ENCODE measurements at regions not wholly inside any gene's neighbourhood (a gene's known extent, or its start where the extent isn't known, plus 50 kb on each side); places are given as distances from the start of the nearest gene placed in this dataset.
A peak's percentile ranks its signal among the peaks of the same experiment; 100 is the strongest.
"Not testable (repeated sequence)": the region's sequence is repeated elsewhere in the genome, so short reads cannot be mapped to it uniquely, and the experiment has no call there.

GRCh38 chr3:89932882-89933281 lies 825.5 kb downstream of the EPHA3 start:
- Histone ChIP-seq H3K4me3 (ENCODE audit: low read depth, low read length) (no peak overlapping the region), H3K9me3 (ENCODE audit: control insufficient read depth, insufficient read depth, low read depth, low read length) (no peaks in the 10 kb centered on the region), H3K27ac (ENCODE audit: extremely low read depth, low read depth, low read length) (no peak overlapping the region), H3K36me3 (ENCODE audit: control insufficient read depth in 2 of 2, insufficient read depth in 1 of 2, low read length in 2 of 2) (no peaks in the 10 kb centered on the region), H3K4me1 (ENCODE audit: control insufficient read depth, insufficient read depth, low read length) (no peaks in the 10 kb centered on the region)
- POLR2A ChIA-PET = no interaction called here
- CTCF ChIA-PET = interaction anchor here (0.5 kb wide), 1 partner anchor 60 kb away, joined by 3 read pairs; no protein-coding TSS in a partner anchor
- TF ChIP-seq ZNF26 (tag by site-specific recombination; IDR thresholded peaks at IDR 0.05) (no peak), SP2 (tag by site-specific recombination; IDR thresholded peaks at IDR 0.05) (no peak), ZNF416 (tag by site-specific recombination; IDR thresholded peaks at IDR 0.05) (no peak), ELK4 (IDR thresholded peaks at IDR 0.05; ENCODE audit: borderline replicate concordance, low read depth, low read length) (no peak), ZBTB11 (tag by site-specific recombination; conservative IDR thresholded peaks at IDR 0.05; ENCODE audit: low read depth) (no peak), ZNF133 (tag by site-specific recombination; IDR thresholded peaks at IDR 0.05) (no peak), ZNF623 (tag by site-specific recombination; IDR thresholded peaks at IDR 0.05) (no peak), ZNF114 (tag by site-specific recombination; IDR thresholded peaks at IDR 0.05) (no peak)

- H3K27ac ChIP-seq (ENCODE audit: extremely low read depth, low read depth, low read length); CTCF ChIA-PET; POLR2A ChIA-PET; H3K4me1 ChIP-seq (ENCODE audit: control insufficient read depth, insufficient read depth, low read length); H3K36me3 ChIP-seq (ENCODE audit: control insufficient read depth in 2 of 2, insufficient read depth in 1 of 2, low read length in 2 of 2); H3K4me3 ChIP-seq (ENCODE audit: low read depth, low read length); H3K9me3 ChIP-seq (ENCODE audit: control insufficient read depth, insufficient read depth, low read depth, low read length): not testable (repeated sequence)
- TF ChIP-seq FEZF1 (tag by site-specific recombination; IDR thresholded peaks at IDR 0.05) = peak; percentile 31; the same call in 1 of the 2 replicates
- peak; percentile 58; the same call in 1 of the 2 replicates for TF ChIP-seq GLIS1 (tag by site-specific recombination; IDR thresholded peaks at IDR 0.05)
Measured at GRCh38 chr3:89944461-89944860, 837.0 kb downstream of the EPHA3 start.

GRCh38 chr3:89946884-89947283 lies 839.5 kb downstream of the EPHA3 start:
- H3K36me3 ChIP-seq (ENCODE audit: control insufficient read depth in 2 of 2, insufficient read depth in 1 of 2, low read length in 2 of 2) = no peaks in the 10 kb centered on the region
- POLR2A ChIA-PET = no interaction called here
- no peaks in the 10 kb centered on the region for H3K9me3 ChIP-seq (ENCODE audit: control insufficient read depth, insufficient read depth, low read depth, low read length)
- CTCF ChIA-PET = no interaction called here
- H3K4me1 ChIP-seq (ENCODE audit: control insufficient read depth, insufficient read depth, low read length) = no peaks in the 10 kb centered on the region
- no peak overlapping the region for H3K4me3 ChIP-seq (ENCODE audit: low read depth, low read length)
- H3K27ac ChIP-seq (ENCODE audit: extremely low read depth, low read depth, low read length) = no peak overlapping the region
- TF ChIP-seq ZNF76 (tag by site-specific recombination; IDR thresholded peaks at IDR 0.05; ENCODE audit: borderline replicate concordance, low read depth) (no peak), ZNF530 (tag by site-specific recombination; IDR thresholded peaks at IDR 0.05; ENCODE audit: low read depth) (no peak), ZNF645 (tag by site-specific recombination; IDR thresholded peaks at IDR 0.05) (no peak), TSHZ1 (tag by site-specific recombination; IDR thresholded peaks at IDR 0.05; ENCODE audit: borderline replicate concordance) (no peak), HOXD13 (CRISPR knock-in tag; IDR thresholded peaks at IDR 0.05; ENCODE audit: borderline replicate concordance) (no peak), SP3 (tag by site-specific recombination; IDR thresholded peaks at IDR 0.05) (no peak), SCRT2 (tag by site-specific recombination; IDR thresholded peaks at IDR 0.05) (no peak), PATZ1 (tag by site-specific recombination; IDR thresholded peaks at IDR 0.05) (no peak), KLF7 (tag by site-specific recombination; IDR thresholded peaks at IDR 0.05; ENCODE audit: borderline replicate concordance) (no peak)

All from HEK293 (cell line).